AG09309 (cell line): ENCODE measurements at regions not wholly inside any gene's neighbourhood (a gene's known extent, or its start where the extent isn't known, plus 50 kb on each side); places are given as distances from the start of the nearest gene placed in this dataset.

Experiments used
- DNase-seq: peaks from one replicate; pipeline ENCODE4 v3.0.0-alpha.2; 2010; ENCODE audit warnings: low read depth
- H3K4me3 ChIP-seq: 2 replicates; pipeline ENCODE4 v1.5.1; 2011; ENCODE audit warnings: mild to moderate bottlenecking, low read depth, low read length, moderate library complexity; ENCODE audit not compliant: control insufficient read depth
- TF ChIP-seq, protein P1 (sequence below): IDR thresholded peaks from 2 replicates; pipeline ENCODE4 v1.5.1; 2011; ENCODE audit warnings: mild to moderate bottlenecking, low read depth, low read length, inconsistent platforms; ENCODE audit not compliant: insufficient read depth, control insufficient read depth; ENCODE audit errors: missing control alignments

DNA sequence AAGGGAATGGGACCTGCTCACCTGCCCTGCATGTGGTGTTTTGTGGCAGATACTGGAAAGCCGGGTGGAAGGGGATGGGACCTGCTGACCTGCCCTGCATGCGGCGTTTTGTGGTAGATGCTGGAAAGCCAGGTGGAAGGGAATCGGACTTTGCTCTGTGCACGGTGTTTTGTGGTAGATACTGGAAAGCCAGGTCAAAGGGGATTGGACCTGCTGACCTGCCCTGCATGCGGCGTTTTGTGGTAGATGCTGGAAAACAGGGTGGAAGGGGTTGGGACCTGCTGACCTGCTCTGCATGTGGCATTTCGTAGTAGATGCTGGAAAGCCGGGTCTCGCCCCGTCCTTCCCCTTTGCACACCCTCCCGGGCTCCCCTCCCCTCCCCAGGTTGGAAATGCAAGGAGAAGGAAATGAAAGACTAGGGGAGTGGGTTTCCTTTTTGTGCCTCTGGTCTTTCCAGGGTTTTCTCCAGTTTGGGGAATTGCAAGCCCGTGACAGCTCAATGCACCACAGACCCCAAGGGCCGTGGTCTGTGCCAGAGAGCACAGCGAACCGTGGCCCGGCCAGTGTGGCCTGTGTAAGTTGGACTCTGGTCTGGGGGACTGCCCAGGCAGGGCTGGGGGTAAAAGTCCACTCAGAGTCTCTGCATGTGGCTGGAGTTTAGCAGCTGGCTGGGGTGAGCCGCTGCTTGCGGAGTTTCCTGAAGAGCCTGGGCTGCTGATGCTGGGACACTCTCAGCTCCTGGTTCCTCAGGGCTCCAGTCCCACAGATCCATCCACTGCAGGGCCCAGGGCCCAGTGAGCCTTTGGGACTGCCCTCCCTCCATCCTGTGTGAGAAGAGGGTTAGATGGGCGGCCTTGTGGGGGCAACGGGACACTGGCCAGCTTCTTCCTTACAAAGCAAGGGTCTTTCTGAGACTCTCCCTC is 105.5 kb downstream of the CRYAA start:
- DNase-seq = no peak
- TF ChIP-seq, protein P1, sequence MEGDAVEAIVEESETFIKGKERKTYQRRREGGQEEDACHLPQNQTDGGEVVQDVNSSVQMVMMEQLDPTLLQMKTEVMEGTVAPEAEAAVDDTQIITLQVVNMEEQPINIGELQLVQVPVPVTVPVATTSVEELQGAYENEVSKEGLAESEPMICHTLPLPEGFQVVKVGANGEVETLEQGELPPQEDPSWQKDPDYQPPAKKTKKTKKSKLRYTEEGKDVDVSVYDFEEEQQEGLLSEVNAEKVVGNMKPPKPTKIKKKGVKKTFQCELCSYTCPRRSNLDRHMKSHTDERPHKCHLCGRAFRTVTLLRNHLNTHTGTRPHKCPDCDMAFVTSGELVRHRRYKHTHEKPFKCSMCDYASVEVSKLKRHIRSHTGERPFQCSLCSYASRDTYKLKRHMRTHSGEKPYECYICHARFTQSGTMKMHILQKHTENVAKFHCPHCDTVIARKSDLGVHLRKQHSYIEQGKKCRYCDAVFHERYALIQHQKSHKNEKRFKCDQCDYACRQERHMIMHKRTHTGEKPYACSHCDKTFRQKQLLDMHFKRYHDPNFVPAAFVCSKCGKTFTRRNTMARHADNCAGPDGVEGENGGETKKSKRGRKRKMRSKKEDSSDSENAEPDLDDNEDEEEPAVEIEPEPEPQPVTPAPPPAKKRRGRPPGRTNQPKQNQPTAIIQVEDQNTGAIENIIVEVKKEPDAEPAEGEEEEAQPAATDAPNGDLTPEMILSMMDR = no peak

DNA sequence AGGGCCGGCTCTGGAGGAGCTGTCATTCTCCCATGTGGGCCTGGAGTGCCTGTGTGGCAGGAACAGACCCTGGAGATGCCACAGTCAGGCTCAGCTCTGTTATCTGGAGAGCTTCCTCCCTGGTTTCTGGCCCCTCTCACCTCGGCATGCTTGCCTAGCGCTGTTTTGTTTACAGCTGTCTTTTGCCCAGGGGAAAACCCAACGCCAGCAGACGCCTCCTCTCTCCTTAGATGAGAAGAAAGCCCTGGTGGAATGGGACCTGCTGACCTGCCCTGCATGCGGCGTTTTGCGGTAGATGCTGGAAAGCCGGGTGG is 104.9 kb downstream of the CRYAA start:
- no peak overlapping the region for H3K4me3 ChIP-seq
- TF ChIP-seq, protein P1 = no peak
- no peak for DNase-seq

More for the DNA sequence above, 105.5 kb downstream of the CRYAA start:
- H3K4me3 ChIP-seq = no peak overlapping the region

DNA sequence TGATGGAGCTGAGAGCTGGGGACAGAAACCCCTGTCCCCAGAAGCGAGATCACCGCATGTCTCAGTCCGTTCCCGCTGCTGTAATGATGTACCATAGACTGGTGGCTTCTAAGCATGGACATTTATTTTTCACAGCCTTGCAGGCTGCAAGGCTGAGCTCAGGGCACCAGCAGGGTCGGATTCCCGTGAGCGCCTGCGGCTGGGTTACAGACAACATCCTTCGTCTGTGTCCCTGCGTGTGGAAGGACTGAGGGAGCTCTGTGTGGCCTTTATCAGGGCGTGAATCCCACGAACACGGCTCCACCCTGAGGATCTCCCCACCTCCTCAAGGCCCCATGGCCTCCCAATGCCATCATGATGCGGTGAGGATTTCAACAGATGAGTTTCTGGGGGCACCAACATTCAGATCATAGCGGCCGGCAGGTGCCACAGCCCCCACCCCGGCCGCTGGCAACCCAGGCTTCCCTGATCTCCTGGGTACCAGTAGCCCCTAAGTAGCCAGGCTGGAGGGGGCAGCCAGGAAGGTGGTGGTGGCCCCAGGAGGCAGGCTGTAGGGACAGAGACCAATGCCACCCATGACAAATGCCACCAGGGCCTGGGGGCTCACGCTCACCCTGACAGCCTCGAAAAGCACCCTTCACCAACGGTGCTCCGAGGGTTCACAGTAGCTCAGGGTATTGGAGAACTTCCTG is 104.4 kb downstream of the CRYAA start:
- TF ChIP-seq, protein P1 = no peak
- H3K4me3 ChIP-seq = no peak overlapping the region
- no peak for DNase-seq

DNA sequence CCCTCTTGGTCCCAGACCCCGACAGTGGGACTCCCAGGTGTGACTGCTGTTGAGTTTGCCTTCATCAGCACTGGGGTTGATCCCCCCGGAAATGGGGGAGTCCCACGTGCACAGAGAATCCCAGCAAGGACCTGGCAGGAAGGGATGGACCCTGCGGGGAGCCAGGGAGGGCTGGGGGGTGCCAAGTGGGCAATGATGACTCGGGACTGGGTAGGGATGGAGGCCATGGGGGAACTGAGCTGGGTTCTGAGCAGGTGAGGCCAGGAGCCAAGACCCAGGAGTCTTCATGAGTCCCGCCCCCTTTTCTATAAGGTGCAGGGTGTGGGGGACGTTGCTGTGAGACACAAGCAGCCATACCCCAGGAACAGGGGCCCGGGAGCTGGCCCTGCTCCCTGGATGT is 103.8 kb downstream of the CRYAA start:
- TF ChIP-seq, protein P1 = no peak
- H3K4me3 ChIP-seq = no peak overlapping the region
- no peak for DNase-seq

- TF ChIP-seq, protein P1 = no peak
- no peak for DNase-seq
- H3K4me3 ChIP-seq = no peak overlapping the region
Observed at GRCh38 chr21:43271452-43272020, 102.7 kb downstream of the CRYAA start.

GRCh38 chr21:43270800-43271301 is 102.0 kb downstream of the CRYAA start:
- TF ChIP-seq, protein P1 = no peak
- no peak for DNase-seq
- H3K4me3 ChIP-seq = no peak overlapping the region
